ENCODE measurements at regions not wholly inside any gene's neighbourhood (a gene's known extent, or its start where the extent isn't known, plus 50 kb on each side); places are given as distances from the start of the nearest gene placed in this dataset.

- no peak for DNase-seq
Measured at GRCh38 chr3:118029049-118029448, 1005.6 kb downstream of the IGSF11 start.

- DNase-seq = no peak
Measured at GRCh38 chr3:118036215-118036614, 998.4 kb downstream of the IGSF11 start.

- DNase-seq = no peak
Measured at GRCh38 chr3:118055381-118055780, 979.3 kb downstream of the IGSF11 start.

- no peak for DNase-seq
Measured at GRCh38 chr3:118057086-118057485, 977.6 kb downstream of the IGSF11 start.

- no peak for DNase-seq
Measured at GRCh38 chr3:118059096-118059495, 975.5 kb downstream of the IGSF11 start.

- no peak for DNase-seq
Measured at GRCh38 chr3:118067439-118067838, 967.2 kb downstream of the IGSF11 start.

- DNase-seq = no peak
Measured at GRCh38 chr3:118075873-118076272, 958.8 kb downstream of the IGSF11 start.

GRCh38 chr3:118077332-118077731 lies 957.3 kb downstream of the IGSF11 start:
- no peak for DNase-seq

- peak; percentile 31 to 77 (median 48) for DNase-seq
Measured at GRCh38 chr3:118080889-118081288, 953.8 kb downstream of the IGSF11 start.

GRCh38 chr3:118088696-118089095 lies 946.0 kb downstream of the IGSF11 start:
- no peak for DNase-seq

GRCh38 chr3:118089563-118089962 lies 945.1 kb downstream of the IGSF11 start:
- DNase-seq = no peak

GRCh38 chr3:118097226-118097625 lies 937.4 kb downstream of the IGSF11 start:
- no peak for DNase-seq

GRCh38 chr3:118097660-118098059 lies 937.0 kb downstream of the IGSF11 start:
- no peak for DNase-seq

- peak in 1 of 3 donors; percentile 13 for DNase-seq
Measured at GRCh38 chr3:118098827-118099226, 935.8 kb downstream of the IGSF11 start.

GRCh38 chr3:118101891-118102290 lies 932.8 kb downstream of the IGSF11 start:
- no peak for DNase-seq

- no peak for DNase-seq
Measured at GRCh38 chr3:118102737-118103136, 931.9 kb downstream of the IGSF11 start.

- no peak for DNase-seq
Measured at GRCh38 chr3:118108201-118108600, 926.4 kb downstream of the IGSF11 start.

GRCh38 chr3:118108769-118109168 lies 925.9 kb downstream of the IGSF11 start:
- no peak for DNase-seq

- DNase-seq = no peak
Measured at GRCh38 chr3:118110211-118110610, 924.4 kb downstream of the IGSF11 start.

- peak in 1 of 3 donors; percentile 15 for DNase-seq
Measured at GRCh38 chr3:118116991-118117390, 917.7 kb downstream of the IGSF11 start.

- DNase-seq = no peak
Measured at GRCh38 chr3:118126751-118127150, 907.9 kb downstream of the IGSF11 start.

- DNase-seq = no peak
Measured at GRCh38 chr3:118127992-118128391, 906.7 kb downstream of the IGSF11 start.

- peak; percentile 6 to 54 (median 26) for DNase-seq
Measured at GRCh38 chr3:118128886-118129285, 905.8 kb downstream of the IGSF11 start.

GRCh38 chr3:118137778-118138177 lies 896.9 kb downstream of the IGSF11 start:
- DNase-seq = no peak

- DNase-seq = no peak
Measured at GRCh38 chr3:118144919-118145318, 889.7 kb downstream of the IGSF11 start.
